ENCODE measurements at regions not wholly inside any gene's neighbourhood (a gene's known extent, or its start where the extent isn't known, plus 50 kb on each side); places are given as distances from the start of the nearest gene placed in this dataset.
"Not testable (repeated sequence)": the region's sequence is repeated elsewhere in the genome, so short reads cannot be mapped to it uniquely, and the experiment has no call there.

DNA sequence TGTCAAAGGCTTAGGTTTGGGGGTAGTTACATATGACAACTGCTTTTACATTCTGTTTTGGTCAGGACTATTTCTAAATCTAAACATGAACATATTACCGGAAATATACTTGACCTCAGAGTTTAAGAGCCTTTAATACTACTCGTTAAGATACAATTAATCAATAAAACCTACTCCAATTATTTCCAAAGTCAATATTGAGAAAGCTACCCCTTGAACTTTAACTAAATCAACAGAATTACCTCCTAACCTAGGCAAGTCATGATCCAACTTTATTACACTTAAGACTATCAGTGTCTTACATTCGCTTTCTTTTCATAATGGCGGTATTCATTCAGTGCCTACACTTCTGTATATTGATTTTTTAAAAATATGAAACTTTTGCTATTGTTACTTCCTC, 107.7 kb downstream of the RAP2B start:
- DNase-seq, result no peak

DNA sequence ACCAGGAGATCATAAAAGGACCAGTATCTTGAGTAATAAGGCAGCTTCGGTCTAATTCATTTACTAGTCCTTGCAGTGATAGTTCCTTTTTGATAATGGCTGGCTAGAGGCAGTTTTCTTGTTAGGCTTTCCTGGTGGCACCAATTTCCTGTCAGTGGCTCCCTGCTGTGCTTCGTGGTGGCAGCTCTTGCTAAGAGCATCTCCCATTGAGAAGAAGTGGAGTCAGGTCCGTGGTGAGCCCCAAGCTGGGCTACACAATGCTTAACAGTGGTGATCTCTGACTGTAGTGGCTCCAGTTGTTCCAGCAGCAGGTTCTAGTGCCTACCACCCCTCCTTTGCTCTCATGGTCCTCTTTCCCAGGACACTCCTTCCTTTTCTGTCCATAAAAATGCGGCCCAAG, 111.2 kb downstream of the RAP2B start:
- no peak for DNase-seq

DNA sequence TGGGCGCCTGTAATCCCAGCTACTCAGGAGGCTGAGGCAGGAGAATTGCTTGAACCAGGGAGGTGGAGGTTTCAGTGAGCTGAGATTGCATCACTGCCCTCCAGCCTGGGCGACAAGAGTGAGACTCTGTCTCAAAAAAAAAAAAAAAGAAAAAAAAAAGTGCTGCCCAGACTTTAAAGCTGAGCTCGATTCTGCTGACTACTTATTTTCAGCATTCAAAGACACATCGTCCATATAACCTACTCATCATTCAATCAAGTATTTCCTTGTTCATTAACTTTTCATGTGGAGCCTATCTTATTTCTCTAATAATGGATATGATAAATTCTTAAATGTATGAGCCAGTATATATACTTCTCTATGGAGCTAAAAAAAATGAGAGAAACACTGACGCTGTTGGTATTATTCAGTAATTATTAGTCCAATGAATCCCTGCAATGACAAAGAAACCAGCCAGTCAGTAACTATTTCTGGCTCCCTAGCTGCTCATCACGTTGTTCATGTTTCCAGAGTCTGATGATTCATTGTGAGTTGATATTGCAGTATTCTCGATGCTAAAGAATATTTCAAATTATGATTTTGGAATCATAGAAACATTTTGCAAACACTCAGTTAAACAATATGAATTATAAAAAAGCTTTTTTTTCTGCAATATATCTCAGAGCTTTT, 111.9 kb downstream of the RAP2B start:
- DNase-seq, result no peak

- DNase-seq, result no peak
Measured at GRCh38 chr3:153274561-153274960, 112.5 kb downstream of the RAP2B start.

DNA sequence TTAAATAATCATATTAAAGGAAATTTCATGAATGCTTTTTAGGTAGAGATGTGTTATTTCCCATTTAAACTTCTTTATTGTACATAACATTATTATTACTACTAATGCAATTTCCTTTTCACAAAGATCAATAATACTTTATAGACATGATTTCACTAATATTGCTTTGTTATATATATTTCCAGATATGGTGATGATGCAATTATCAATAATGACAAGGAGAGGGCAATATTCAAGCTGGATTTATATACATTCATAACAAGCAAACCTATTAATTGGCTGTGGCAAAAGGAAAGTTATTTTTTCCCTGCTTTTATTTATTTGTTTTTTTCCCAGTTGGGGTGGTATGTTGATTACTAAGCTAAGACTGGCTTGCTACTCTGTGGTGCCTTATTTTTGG, 113.5 kb downstream of the RAP2B start:
- DNase-seq, result no peak

- no peak for DNase-seq
Measured at GRCh38 chr3:153277029-153277428, 115.0 kb downstream of the RAP2B start.

- not testable (repeated sequence) for DNase-seq
Measured at GRCh38 chr3:153281236-153281997, 119.4 kb downstream of the RAP2B start.

GRCh38 chr3:153282355-153282754, 120.3 kb downstream of the RAP2B start:
- no peak for DNase-seq

DNA sequence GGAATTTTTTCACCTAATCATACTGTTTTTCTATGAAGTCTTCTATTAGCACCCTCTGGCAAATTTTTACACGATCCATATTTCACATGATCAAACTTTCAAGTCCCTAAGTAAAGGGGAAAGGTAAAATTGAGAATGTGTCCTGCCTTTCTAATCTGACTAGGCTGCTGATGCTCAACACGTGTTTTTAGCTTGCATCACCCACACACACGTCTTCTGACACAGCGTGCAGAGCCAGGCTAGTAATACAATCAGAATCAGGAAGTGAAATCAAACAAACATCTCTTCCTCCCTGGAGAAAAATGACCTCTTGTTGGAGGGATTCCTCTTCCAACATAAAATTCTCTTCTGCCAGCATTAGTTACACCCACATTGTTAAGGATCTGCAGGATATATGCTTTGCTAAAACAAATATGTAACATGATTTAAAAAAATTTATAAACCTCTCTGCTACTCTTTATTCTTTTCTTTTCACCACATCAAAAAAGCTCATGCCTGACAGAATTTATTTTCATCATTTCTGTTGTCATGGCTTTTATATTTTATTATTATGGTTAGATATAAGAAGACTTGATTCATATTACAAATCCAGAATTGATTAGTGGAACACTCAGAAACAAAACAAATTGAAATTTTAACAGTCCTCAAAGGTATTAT, 122.4 kb downstream of the RAP2B start:
- no peak for DNase-seq

DNA sequence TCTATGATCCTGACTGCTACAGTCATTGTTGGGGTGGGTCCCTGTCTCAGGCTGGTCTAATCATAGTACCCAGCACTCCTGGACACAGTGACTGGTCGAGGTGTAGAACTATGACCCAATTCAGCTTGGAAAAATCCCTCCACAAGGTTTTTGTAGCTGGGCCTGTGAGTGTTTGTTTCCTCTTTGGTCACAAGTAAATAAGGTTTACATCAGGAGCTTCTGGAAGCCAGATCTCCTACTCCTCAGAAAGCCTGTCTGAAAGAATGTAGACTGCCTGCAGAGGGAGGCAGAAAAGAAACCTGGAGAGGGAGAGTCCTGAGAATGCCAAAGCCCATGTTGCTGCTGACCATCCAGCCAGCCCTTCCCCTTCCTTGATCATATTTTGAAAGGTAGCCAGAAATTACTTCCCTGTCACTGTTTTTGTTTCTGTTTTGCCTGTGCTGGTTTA, 123.2 kb downstream of the RAP2B start:
- DNase-seq, result no peak

DNA sequence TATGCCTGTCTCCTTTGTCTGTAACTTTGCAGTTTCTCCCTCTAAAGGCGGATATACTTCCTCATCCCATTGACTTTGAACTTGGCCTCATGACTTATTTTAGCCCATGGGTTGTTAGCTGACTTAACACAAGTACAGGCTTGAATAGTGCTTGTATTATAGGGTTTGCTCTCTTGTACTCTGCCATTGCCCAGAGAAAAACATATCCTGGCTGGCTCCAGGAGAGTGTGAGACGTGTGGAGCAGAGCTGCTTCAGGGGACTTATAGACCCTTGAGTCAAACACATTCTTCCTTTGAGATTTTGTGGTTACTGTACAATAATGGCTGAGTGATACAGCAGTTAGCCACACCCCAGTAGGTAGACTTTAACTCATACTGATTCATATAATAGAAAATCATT, 124.0 kb downstream of the RAP2B start:
- DNase-seq, result no peak

DNA sequence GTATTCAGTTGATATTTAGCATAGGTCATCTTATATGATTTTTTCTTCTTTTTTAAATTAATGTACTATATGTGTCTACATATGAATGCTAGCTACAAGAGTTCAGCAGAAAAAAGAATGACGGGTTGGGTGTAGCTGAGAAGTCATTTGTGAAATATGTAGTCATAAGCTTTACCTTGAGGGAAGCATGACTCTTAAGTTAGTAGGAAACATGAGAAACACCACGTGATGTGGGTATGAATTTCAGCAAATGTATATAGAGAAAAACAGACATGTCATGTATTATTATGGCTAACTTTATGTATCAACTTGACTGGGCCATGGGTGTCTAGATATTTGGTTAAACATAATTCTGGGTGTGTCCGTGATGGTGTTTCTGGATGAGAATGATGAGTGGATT, 125.0 kb downstream of the RAP2B start:
- no peak for DNase-seq

DNA sequence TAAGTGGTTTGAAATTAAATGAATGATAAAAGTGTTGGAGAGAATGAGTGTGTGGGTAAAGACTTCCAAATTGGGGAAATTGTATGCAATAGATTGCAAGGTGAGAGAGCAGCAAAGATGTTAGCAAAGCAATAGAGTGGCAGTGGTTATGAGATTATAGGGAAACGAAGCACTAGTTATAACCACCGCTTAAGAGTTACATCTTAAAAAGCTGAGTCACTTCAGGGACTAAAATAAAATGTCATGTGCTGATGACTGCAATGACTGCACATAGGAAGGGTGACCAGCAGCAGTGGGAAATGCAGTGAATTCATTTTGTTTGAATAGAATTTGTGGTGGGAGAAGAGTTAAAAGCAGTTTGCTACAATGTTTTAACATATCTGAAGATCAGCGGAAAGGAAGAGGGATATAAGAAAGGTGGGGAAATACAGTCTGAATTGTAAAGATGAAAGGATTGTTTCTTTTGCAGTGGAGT, 127.3 kb downstream of the RAP2B start:
- no peak for DNase-seq

- DNase-seq, result no peak
Measured at GRCh38 chr3:153290268-153291015, 128.4 kb downstream of the RAP2B start.

DNA sequence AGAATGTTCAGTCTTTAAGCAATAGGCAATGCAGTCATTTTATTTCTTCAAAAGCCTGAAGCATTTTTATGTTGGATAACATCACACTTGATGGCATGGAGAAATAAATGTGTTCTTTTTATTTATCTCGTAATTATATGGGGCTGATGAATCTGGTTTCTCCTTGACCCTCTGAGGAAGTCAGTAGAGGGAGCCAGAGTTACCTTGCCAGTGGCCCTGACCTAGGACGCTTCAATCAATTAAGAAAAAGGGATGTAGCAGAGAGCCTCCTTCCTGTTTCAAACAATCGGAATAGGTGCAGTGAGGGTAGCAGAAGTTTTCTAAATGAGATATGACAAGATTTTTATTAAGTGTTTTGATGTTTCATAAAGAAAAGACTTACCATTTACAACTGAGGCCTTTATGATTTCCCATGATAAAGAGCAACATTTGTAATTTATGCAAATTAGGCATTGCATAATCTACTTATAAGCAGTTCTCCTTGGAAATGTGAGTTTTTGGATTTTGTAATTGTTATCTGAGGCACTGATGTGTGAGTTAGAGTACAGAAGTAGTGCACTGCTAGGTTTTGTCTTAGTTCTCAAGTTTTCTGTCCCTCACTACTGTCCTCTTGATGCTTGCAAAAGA, 129.1 kb downstream of the RAP2B start:
- no peak for DNase-seq

- no peak for DNase-seq
Measured at GRCh38 chr3:153293265-153293664, 131.2 kb downstream of the RAP2B start.

DNA sequence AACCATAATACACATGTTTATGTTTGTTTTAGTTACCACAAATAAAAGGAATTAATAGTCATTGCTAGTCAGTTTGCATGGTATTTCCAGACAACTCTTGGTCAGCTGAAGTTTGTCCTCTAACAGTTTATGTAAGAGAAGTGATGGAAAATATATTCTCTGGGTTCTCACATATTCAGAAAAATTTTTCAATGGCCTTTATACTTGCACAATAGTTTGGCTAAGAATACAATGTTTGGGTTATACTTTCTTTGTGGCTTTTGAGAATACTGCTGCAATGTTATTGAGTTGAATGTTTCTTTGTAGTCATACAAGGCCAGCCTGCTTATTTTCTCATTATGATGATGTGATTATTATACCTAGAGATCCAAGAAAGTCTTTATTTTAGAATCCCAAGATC, 133.9 kb downstream of the RAP2B start:
- no peak for DNase-seq

- no peak for DNase-seq
Measured at GRCh38 chr3:153305189-153305588, 143.2 kb downstream of the RAP2B start.

DNA sequence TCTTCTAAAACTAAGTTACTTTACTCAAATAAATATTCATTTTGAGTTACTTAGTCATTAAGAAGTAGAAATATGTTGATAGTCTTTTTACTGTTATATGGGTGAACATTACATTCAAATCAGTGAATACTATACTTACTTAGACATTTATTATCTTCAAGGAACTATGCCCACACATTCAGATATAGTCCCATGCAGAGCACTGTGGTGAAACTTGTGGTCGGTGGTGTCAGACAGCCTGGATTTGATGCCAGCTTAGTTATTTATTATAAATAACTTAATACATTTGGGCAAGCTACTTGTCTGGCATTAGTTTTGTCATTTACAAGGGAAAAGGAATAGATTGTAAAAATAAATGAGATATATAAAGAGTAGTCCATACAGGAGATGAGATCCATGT, 149.5 kb downstream of the RAP2B start:
- no peak for DNase-seq

DNA sequence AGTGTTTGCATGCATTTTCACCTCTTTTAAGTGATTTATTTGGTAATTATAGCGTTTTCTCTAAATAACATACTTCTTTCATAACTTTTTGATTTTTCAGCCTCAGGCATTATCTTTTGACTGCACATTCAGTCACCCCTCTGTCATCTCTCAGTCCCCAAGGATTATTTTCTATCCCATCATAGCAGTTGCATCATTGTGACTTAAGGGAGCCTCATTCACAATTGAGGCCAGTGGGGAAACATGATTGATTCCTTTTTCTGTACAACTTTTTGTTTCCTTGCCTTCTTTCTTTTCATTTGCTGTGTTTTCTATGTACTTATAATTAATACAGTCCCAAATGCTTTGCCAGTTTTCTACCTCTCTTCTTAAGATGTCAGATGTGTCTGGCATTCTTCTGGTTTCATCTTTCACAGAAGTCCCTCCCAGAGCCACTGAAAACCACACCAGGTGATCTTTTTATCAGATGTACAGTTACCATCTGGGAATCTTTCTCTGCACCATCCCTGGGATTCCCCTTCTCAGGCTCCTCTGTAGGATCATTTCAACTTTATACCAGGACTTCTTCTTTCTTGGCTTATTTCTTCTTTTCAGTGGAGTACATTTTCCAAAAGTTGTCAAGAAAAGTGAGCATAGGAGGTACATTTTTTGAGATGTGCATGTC, 151.4 kb downstream of the RAP2B start:
- no peak for DNase-seq

DNA sequence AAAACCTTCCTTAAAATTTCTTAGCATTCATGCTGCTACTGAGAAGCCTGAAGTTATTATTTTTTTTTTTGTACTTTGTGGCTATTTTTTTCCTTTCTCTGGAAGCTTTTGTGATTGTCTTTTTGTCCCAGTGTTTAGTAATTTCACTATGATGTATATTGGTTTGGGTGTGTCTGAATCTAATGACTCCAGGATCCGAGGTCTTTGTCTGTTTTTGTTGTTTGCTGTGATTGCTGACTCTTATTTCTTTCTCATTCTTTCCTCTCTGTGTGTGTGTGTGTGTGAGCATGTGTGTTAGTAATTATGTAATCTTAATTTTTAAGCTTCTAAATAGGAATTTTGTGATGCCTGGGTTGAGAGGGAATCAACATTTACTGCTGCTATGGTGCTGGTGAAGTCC, 152.0 kb downstream of the RAP2B start:
- no peak for DNase-seq

DNA sequence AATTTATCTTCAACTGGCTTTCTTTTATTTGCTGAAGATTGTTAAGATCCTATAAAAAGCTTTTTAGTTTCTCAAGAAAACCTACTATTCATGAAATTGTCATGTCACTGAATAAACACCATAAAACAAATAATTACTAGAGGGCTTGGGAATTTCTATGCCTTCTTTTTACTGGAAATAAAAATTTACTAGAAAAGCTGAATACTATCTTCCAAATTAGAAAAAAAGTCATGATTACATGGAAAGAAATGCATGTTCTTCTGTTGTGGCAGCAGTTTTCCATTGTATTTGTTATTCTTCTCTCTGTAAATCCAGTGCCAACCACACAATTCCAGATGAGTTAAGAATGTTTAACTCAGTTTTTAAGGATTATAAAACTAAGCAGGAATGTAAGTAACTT, 153.8 kb downstream of the RAP2B start:
- DNase-seq, result no peak

Measured in activated CD4-positive, CD25-positive, alpha-beta regulatory T cell treated with anti-CD3 and anti-CD28 coated beads, Interleukin-2, amount 50 U/mL, for 72 hours (primary cell).